Right ventricle myocardium superior (tissue), 1 donor: ENCODE measurements at regions not wholly inside any gene's neighbourhood (a gene's known extent, or its start where the extent isn't known, plus 50 kb on each side); places are given as distances from the start of the nearest gene placed in this dataset.
"Not testable (repeated sequence)": the region's sequence is repeated elsewhere in the genome, so short reads cannot be mapped to it uniquely, and the experiment has no call there.

Source experiments
- ATAC-seq: fragments of 200-7000 bp; cut with Tn5 transposase; one replicate; pipeline ENCODE4 v1.9.1; 2020; ENCODE audit warnings: mild to moderate bottlenecking; ENCODE audit not compliant: poor library complexity
- DNase-seq: peaks from one replicate; pipeline ENCODE4 v3.0.0-alpha.2; 2020
- intact Hi-C: fragments of 100-400 bp; cut with DNase I; formaldehyde crosslinking; loops from one replicate; pipeline ENCODE4 v1.11.2; 2022
- donor health status: DM: no; HTN: yes; CAD: no; lungs with severe emphysema.

DNA sequence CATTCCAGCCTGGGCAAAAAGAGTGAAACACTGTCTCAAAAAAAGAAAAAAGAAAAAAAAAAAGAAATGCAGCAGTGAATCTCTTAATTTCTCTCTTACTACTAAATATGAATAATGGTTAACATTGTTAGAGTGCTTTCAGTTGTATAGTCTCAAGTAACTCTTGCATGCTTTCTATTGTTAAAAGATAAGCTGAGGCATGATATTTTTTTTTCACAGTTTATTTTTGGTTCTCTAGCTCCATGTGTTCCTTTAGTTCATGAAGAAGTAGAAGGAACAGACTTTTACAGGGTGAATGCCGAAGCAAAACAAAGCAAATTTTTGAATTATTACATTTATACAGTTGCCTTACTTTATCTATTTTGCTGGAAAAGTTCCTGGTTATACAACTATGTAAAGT lies 1180.9 kb downstream of the OTOL1 start:
- intact Hi-C loops = no loop called here
- ATAC-seq (peak; percentile 78), DNase-seq (no peak)

DNA sequence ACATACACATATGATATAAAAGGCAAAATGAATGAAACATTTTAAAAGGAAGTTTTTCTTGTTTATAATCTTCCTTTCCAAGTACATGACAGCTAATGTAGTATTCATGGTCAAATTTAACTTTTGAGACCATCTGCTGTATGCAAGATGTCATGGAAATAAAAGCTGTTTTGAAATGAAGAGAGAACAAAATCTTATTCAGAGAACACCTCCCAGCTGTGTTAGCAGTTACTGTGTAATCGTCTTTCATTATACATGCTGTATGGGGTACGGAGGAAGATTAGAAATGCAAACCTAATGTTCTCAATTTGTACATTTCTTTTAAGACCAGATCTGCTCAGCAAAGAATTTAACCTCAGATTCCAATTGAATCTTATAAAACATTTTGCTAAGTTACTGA lies 1182.3 kb downstream of the OTOL1 start:
- no peak for DNase-seq
- intact Hi-C loops = no loop called here
- ATAC-seq = no peak

DNA sequence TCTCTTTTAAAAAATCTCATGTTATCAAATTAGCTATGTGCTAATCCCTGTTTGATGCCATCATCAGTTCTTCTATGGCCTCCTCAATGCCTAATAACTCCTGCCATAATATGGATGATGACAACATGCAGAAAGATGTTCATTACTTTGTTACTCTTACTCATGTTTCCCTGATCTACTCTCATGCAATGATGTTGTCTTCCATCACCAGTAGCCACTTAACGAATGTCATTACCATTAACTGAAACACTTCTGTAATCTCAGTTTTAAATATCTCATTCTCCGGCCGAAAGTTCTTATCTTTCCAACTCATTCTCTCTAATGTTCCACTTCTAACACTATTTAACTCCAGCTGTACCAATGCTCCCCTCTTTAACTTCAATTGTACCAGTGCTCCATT lies 1187.7 kb downstream of the OTOL1 start:
- peak; percentile 75 for ATAC-seq
- intact Hi-C loops = no loop called here

DNA sequence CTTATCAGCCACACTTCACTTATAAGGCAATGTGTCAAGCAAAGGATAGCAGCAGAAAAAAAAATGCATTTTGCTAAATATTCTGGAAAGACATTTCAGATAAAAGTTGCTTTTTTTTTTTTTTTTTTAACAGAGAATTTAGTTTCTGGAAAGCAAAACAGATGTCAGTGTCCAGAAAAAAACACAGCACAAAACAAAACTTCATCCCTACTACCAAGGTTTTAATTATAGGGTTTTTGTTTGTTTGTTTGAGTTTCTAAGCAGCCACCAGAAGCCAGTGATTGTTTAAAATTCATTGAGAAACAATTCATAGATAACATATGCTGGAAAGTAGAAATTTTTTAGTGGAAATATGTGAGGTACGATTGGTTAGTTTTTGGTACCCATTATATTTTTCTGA lies 1202.7 kb downstream of the OTOL1 start:
- intact Hi-C loops = no loop called here
- no peak for ATAC-seq

More for the DNA sequence above, 1187.7 kb downstream of the OTOL1 start:
- no peak for DNase-seq

DNA sequence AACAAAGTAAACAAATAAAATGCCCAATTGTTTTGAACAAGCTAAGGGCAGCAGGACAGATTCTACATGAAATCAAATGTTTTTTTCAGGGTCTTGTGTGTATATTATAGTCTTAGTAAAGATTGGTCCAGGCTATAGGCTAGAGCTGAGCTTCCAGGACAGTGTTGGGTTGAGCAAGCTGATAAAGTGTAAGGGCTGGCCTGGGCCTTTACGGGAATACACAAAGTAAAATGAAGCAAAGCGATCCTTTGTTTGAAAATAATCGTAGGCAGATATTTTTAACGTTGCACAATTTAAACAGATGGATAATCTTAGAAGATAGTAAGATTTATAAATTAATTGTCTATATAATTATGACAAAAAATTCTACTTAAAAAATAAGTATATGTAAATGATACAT lies 1204.6 kb downstream of the OTOL1 start:
- intact Hi-C loops = no loop called here
- ATAC-seq = no peak
- no peak for DNase-seq

More for the DNA sequence above, 1202.7 kb downstream of the OTOL1 start:
- DNase-seq = no peak

DNA sequence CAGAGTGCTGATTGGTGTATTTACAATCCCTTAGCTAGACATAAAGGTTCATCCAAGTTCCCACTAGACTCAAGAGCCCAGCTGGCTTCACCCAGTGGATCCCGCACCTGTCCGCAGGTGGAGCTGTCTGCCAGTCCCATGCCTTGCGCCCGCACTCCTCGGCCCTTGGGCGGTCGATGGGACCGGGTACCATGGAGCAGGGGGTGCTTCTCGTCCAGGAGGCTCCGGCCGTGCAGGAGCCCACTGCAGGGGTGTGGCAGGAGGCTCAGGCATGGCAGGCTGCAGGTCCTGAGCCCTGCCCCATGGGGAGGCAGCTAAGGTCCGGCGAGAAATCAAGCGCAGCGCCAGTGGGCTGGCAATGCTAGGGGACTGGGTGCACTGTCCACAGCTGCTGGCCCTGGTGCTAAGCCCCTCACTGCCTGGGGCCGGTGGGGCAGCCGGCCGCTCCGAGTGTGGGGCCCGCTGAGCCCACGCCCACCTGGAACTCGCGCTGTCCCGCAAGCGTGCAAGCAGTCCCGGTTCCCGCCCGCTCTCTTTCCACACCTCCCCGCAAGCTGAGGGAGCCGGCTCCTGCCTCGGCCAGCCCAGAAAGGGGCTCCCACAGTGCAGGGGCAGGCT lies 1206.3 kb downstream of the OTOL1 start:
- intact Hi-C loops = no loop called here
- peak; percentile 33 for DNase-seq
- no peak for ATAC-seq

DNA sequence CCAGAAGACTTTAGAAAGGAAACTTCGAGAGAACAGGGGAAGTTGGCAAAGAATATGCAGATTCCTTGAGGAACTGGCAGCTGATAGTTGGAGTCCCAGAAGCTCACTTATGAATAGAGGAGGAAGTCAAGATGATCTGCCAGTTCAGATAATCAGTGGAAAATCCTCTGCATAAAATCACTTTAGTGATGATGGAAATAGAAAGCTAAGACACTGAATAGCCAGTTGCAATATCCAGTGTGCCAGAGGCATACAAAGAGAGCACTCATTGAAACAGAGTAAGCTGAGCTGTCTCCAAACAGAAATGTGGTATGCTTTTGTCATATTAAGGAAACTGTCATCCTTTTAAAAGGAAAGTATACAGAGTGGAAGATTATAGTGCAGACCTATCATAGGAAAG lies 1207.6 kb downstream of the OTOL1 start:
- intact Hi-C loops = no loop called here
- DNase-seq = no peak
- no peak for ATAC-seq

DNA sequence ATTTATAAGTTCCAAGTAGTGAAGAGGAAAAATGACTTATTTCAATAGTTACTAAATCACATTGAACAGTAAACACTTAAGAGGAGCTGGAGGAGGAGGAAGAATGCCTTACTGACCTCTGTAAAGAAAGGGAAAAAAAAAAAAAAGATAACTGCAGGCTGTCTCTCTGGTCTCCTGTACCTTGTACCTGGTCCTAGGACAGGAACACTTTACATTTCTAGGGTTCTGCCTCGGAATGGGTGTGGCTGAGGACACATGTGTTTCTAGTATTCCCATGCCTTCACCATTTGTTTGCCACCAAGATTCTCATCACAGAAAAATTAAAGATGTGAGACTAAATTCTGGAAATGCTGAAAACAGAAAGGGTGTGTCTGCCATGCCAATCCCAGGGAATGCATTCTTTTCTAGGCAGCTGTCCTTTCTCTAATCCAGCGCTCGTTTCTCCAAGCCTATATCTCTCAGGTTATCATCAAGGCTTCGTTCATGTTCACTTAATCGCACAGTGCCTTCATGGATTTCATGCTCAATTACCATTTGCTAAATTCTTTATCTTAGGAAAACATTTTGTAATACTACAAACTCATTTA lies 1208.3 kb downstream of the OTOL1 start:
- no peak for DNase-seq
- no peak for ATAC-seq
- intact Hi-C loops = no loop called here

DNA sequence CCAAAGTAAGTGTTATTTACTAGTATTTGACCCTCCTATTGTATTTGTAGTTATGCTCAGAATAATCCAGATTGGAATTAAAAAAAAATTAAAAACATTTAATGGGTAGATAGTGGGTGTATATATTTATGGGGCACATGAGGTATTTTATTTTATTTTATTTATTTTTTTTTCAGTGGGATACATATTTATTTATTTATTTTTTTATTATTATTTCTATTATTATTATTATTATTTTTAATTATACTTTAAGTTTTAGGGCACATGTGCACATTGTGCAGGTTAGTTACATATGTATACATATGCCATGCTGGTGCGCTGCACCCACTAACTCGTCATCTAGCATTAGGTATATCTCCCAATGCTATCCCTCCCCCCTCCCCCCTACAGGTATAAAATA lies 1211.8 kb downstream of the OTOL1 start:
- intact Hi-C loops, ATAC-seq, DNase-seq: not testable (repeated sequence)

DNA sequence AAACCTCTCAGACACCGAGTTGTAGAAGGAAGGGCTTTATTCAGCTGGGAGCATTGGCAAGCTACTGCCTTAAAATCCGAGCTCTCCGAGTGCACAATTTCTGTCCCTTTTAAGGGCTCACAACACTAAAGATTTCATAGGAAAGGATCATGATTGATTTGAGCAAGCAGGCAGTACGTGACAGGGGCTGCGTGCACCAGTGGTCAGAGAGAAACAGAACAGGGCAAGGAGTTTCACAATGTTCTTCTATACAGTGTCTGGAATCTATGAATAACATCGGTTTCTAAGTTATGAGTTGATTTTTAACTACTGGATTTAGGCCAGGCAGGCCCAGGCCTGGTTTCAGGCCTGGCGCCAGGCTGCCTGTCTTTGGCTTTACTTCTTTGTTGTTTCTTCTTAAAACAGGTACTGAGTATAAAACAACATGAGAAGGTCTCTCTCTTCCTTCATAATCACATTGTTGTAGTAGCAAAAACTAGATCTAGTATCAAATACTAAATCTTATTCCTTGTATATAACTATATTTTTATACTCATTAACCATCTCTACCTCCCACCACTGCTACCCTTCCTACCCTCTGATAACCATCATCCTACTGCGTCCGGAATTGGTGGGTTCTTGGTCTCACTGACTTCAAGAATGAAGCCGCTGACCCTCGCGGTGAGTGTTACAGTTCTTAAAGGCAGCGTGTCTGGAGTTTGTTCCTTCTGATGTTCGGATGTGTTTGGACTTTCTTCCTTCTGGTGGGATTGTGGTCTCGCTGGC lies 1212.5 kb downstream of the OTOL1 start:
- ATAC-seq, intact Hi-C loops, DNase-seq: not testable (repeated sequence)

DNA sequence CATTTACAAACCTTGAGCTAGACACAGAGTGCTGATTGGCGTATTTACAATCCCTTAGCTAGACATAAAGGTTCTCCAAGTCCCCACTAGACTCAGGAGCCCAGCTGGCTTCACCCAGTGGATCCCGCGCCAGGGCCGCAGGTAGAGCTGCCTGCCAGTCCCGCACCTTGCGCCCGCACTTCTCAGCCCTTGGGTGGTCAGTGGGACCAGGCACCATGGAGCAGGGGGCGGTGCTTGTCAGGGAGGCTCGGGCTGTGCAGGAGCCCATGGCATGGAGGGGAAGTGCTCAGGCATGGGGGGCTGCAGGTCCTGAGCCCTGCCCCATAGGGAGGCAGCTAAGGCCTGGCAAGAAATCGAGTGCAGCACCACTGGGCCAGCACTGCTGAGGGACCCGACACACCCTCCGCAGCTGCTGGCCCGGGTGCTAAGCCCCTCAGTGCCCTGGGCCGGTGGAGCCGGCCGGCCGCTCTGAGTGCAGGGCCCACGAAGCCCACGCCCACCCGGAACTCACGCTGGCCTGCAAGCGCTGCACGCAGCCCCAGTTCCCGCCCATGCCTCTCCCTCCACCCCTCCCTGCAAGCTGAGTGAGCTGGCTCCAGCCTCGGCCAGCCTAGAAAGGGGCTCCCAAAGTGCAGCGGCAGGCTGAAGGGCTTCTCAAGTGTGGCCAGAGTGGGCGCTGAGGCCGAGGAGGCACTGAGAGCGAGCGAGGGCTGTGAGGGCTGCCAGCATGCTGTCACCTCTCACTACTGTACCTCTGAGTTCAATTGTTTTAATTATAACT lies 1213.9 kb downstream of the OTOL1 start:
- ATAC-seq (no peak), DNase-seq (no peak)
- intact Hi-C loops = no loop called here

DNA sequence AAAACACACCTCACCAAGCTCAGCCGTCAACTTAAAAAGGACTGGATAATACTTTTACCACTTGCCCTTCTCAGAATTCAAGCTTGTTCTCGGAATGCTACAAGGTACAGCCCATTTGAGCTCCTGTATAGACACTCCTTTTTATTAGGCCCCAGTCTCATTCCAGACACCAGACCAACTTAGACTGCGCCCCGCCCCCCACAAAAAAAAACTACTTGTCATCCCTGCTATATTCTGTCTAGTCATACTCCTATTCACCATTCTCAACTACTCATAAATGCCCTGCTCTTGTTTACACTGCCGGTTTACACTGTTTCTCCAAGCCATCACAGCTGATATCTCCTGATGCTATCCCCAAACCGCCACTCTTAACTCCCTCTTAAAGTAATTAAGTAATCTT lies 1220.5 kb downstream of the OTOL1 start:
- ATAC-seq, DNase-seq, intact Hi-C loops: not testable (repeated sequence)

DNA sequence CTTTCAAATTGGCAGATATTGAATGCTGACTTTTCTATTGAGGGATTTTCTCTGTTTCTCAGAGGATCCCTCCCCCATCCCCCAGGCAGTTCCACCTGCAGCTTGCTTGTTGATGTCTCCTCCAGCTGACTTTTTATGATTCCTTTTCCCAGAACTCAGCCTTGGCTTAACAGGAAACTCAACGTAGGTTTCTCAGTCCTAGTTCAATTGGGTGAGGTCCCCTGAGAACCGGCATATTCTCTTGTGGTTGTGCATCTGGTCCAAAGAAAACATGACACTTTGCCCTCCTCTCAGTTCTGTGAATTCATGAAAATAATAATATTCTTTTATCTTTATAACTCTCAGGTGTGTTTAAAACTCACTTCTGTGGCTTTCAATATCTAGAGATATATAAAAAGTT lies 1222.1 kb downstream of the OTOL1 start:
- intact Hi-C loops = no loop called here
- DNase-seq (no peak), ATAC-seq (no peak)

DNA sequence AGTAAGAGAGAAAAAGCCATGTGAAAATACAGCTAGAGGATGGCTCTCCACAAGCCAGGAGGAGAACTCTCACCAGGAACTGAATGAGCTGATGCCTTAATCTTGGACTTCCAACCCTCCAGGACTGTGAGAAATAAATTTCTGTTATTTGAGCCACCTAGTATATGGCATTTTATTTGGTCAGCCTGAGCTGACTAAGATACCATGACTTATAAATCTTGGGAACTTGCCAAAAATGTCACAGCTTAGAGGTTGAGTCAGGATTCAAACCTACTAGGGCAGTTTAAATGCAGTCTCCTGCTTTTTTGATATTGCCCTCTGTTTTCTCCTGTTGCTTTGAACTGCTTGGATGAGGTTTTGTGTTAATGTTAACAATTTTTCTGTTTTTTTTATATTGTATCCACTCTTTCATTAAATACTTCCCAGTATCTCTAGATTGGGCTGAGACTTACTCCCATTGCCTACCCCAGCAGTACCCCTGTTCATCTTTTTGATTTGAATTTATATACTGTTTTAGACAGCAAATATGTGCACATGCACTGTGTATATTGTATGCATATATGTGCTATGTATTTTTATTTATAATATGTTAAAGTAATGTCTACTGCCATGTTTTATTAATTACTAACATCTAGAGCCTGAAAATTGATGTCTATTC lies 1223.2 kb downstream of the OTOL1 start:
- intact Hi-C loops = no loop called here
- DNase-seq (no peak), ATAC-seq (no peak)

DNA sequence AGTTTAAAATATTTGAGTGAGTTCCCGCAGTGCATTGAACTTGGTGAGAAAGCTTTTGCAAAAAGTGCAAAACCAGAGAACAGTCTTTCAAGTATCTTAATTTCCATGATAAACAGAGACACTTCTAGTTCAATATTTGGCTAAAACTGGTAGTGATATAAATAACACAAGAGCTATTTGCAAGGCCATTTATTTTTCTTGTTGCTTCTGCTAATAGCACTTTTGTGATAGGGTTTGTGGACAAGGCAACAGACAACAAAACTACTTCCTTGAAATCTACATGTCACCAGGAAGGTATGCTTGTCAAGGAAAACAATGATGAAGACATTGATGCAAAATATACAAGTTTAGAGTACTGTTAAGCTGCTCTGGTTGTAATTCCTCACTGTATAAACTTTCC lies 1225.1 kb downstream of the OTOL1 start:
- ATAC-seq = no peak
- no peak for DNase-seq
- intact Hi-C loops = no loop called here

DNA sequence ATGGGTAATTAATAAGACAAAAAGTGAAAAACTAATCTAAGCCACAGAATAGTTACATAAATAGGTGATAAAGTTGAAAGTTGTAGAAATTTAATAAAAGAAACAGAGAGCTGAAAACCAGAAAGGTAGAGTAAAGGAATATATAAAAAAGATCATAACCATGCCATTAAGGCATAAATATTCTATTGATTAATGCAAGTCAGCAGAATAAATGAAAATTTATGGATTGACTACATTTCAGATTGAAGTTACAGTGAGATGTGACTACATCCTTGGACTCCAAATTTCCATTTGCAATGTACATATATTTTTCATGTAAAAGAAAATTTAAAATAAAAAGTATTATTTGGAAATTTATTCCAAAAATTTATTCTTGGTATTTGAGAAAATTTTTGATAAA lies 1225.7 kb downstream of the OTOL1 start:
- intact Hi-C loops = no loop called here
- ATAC-seq (no peak), DNase-seq (no peak)

DNA sequence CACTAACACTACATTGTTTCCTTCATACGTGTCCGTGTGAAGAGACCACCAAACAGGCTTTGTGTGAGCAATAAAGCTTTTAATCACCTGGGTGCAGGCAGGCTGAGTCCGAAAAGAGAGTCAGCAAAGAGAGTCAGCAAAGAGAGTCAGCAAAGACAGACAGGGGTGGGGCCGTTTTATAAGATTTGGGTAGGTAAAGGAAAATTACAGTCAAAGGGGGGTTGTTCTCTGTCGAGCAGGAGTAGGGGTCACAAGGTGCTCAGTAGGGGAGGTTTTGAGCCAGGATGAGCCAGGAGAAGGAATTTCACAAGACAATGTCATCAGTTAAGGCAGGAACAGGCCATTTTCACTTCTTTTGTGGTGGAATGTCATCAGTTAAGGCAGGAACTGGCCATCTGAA lies 1226.2 kb downstream of the OTOL1 start:
- DNase-seq, ATAC-seq, intact Hi-C loops: not testable (repeated sequence)

DNA sequence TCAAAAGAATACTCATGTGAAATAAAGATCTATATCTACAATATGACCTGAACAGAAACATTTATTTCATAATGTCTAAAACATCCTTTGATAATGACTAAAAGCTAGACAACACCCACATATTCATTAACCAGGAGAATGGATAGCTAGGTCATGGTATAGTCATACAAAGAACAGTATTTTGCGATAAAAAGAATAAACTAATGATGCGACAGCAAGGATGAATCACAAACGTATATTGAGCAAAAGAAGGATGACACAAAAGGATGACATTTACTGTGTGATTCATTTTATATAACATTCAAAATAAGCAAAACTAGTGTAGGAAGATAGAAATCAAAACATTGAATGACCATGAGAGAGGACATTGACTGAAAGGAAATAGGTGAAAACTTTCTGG lies 1233.1 kb downstream of the OTOL1 start:
- ATAC-seq = no peak
- no peak for DNase-seq
- intact Hi-C loops = no loop called here

DNA sequence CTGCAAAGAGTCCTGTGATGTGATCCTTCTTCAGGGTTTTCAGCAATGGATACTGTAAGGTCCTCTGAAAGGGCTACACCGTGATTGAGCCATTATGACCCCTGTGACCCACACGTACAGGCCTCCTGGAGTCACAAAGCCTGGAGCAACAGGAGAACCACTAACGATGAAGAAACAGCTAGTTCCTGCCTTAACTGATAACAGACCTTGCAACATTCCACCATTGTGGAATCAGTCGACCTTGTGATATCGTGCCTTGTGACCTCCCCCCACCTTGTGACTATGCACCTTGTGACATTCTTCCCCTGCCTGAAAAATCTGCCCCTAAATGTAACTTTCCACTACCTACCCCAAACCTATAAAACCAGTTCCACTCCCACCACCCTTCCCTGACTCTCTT lies 1235.4 kb downstream of the OTOL1 start:
- intact Hi-C loops, ATAC-seq, DNase-seq: not testable (repeated sequence)
